Neural cell (in vitro differentiated cells): ENCODE measurements at regions not wholly inside any gene's neighbourhood (a gene's known extent, or its start where the extent isn't known, plus 50 kb on each side); places are given as distances from the start of the nearest gene placed in this dataset.

Source experiments
- H2AFZ ChIP-seq: fragments of 200-600, 300-800 bp; sonication (generic), shearing (Covaris generic); 2 replicates; pipeline ENCODE4 v1.6.0; 2014; ENCODE audit warnings: low read depth, mild to moderate bottlenecking, antibody characterized with exemption, low read length, moderate library complexity
- H3F3A ChIP-seq: fragments of 200-600 bp; shearing (Covaris generic); 2 replicates; pipeline ENCODE4 v1.6.1; 2016; ENCODE audit warnings: mild to moderate bottlenecking, moderate library complexity, mixed read lengths, antibody characterized with exemption, low read length; ENCODE audit not compliant: insufficient read depth, poor library complexity, severe bottlenecking
- H3K27ac ChIP-seq: fragments of 200-600, 300-800 bp; sonication (generic), shearing (Covaris generic); 2 replicates; pipeline ENCODE4 v1.5.1; 2014; ENCODE audit warnings: mild to moderate bottlenecking, low read length, moderate library complexity
- H3K27me3 ChIP-seq: fragments of 300-800, 200-600 bp; sonication (generic), shearing (Covaris generic); 2 replicates; pipeline ENCODE4 v1.6.0; 2014; ENCODE audit warnings: mild to moderate bottlenecking, low read depth, low read length, moderate library complexity; ENCODE audit not compliant: insufficient read depth
- H3K36me3 ChIP-seq: fragments of 300-800, 200-600 bp; sonication (generic), shearing (Covaris generic); 2 replicates; pipeline ENCODE4 v1.5.1; 2014; ENCODE audit warnings: mild to moderate bottlenecking, antibody characterized with exemption, low read length, moderate library complexity; ENCODE audit not compliant: insufficient read depth
- H3K4me2 ChIP-seq: fragments of 300-800, 200-600 bp; sonication (generic), shearing (Covaris generic); 2 replicates; pipeline ENCODE4 v1.6.0; 2014; ENCODE audit warnings: mild to moderate bottlenecking, low read length
- H3K4me3 ChIP-seq: fragments of 300-800, 200-600 bp; sonication (generic), shearing (Covaris generic); 2 replicates; pipeline ENCODE4 v1.5.1; 2014; ENCODE audit warnings: mild to moderate bottlenecking, low read length, moderate library complexity
- H3K79me2 ChIP-seq: fragments of 200-600 bp; shearing (Covaris generic); replicated peaks from 2 replicates; pipeline ENCODE4 v1.6.0; 2014; ENCODE audit warnings: mild to moderate bottlenecking, low read length, moderate library complexity; ENCODE audit not compliant: insufficient read depth
- H3K9ac ChIP-seq: fragments of 300-800, 200-600 bp; sonication (generic), shearing (Covaris generic); 2 replicates; pipeline ENCODE4 v1.6.1; 2016; ENCODE audit warnings: mild to moderate bottlenecking, low read length, mixed read lengths
- H3K9me2 ChIP-seq: fragments of 200-600 bp; shearing (Covaris generic); 2 replicates; pipeline ENCODE4 v1.6.1; 2016; ENCODE audit warnings: mild to moderate bottlenecking, low read length, mixed read lengths; ENCODE audit not compliant: insufficient read depth
- H3K9me3 ChIP-seq: fragments of 200-600, 300-800 bp; sonication (generic), shearing (Covaris generic); 2 replicates; pipeline ENCODE4 v1.6.1; 2016; ENCODE audit warnings: mild to moderate bottlenecking, mixed run types, low read length, moderate library complexity, mixed read lengths
- H4K20me1 ChIP-seq: fragments of 200-600 bp; shearing (Covaris generic); 2 replicates; pipeline ENCODE4 v1.6.1; 2016; ENCODE audit warnings: mild to moderate bottlenecking, mixed run types; ENCODE audit not compliant: insufficient read depth
- EP300 ChIP-seq: fragments of 450-650 bp; conservative IDR thresholded peaks from 2 replicates; pipeline ENCODE4 v1.6.1; 2014; ENCODE audit warnings: antibody characterized with exemption, mild to moderate bottlenecking, moderate library complexity; ENCODE audit not compliant: poor library complexity, severe bottlenecking
- EZH2 ChIP-seq: fragments of 200-600, 300-800 bp; shearing (Covaris generic), sonication (generic); IDR thresholded peaks from 2 replicates; pipeline ENCODE4 v1.6.1; 2014; ENCODE audit warnings: antibody characterized with exemption, low read length, borderline replicate concordance, mild to moderate bottlenecking; ENCODE audit not compliant: insufficient read depth, poor library complexity, severe bottlenecking
- MXI1 ChIP-seq: fragments of 450-650 bp; conservative IDR thresholded peaks from 2 replicates; pipeline ENCODE4 v1.6.1; 2014; ENCODE audit warnings: antibody characterized with exemption, mild to moderate bottlenecking; ENCODE audit not compliant: poor library complexity, severe bottlenecking
- POLR2AphosphoS5 ChIP-seq: IDR thresholded peaks from 2 replicates; pipeline ENCODE4 v1.6.1; 2012
- RAD21 ChIP-seq: fragments of 450-650 bp; conservative IDR thresholded peaks from 2 replicates; pipeline ENCODE4 v1.6.1; 2014; ENCODE audit warnings: antibody characterized with exemption, mild to moderate bottlenecking, moderate library complexity
- SMC3 ChIP-seq: fragments of 450-650 bp; conservative IDR thresholded peaks from 2 replicates; pipeline ENCODE4 v1.6.1; 2014; ENCODE audit warnings: antibody characterized with exemption, mild to moderate bottlenecking, moderate library complexity; ENCODE audit not compliant: poor library complexity
- TAF1 ChIP-seq: IDR thresholded peaks from 2 replicates; pipeline ENCODE4 v1.6.1; 2012; ENCODE audit warnings: low read depth
- TF ChIP-seq, protein P1 (sequence below): fragments of 450-650 bp; IDR thresholded peaks from 2 replicates; pipeline ENCODE4 v1.5.1; 2014; ENCODE audit warnings: antibody characterized with exemption, mild to moderate bottlenecking, moderate library complexity; ENCODE audit not compliant: poor library complexity, severe bottlenecking
- TF ChIP-seq, protein P2 (sequence below): IDR thresholded peaks from 2 replicates; pipeline ENCODE4 v1.6.1; 2012; ENCODE audit warnings: borderline replicate concordance

DNA sequence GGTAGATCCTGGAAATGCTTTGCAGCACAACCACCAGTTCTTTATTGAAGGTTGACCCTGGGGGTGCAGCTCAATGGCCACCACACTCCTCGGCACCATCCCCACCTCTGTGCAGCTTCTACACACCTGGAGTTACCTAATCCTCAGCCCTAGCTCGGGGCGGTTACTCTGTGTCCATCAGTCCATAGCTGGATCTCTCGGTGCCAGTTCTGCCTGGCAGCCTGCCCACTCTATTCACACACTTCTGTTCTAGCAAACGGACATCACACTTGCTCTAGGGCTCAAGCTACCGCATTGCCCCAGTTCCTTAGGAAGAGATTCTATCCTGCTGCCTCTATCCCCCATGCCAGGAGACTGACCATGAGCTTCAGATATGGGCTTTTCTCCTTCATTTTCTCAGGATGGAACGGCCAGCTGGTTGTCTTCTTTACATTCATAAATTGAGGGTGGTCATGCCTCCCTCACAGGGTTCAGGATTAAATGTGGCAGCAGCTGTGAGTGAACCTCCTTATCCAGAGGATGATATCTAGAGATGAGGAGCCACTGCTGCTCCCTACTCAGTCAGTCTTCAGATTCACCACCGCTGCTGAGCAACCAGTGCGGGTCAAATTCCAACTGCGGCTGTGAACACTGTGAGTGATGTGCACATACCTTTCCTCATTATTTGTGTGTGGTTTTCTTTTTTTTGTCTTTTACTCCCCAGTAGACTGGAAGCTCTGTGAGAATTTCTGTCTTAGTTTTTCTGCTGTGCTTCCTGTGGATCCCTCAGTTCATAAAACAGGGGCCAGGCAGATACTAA, 66.9 kb upstream of the TRIB2 start:
- no peak overlapping the region for H3K4me2 ChIP-seq
- H3K4me3 ChIP-seq = no peak overlapping the region

DNA sequence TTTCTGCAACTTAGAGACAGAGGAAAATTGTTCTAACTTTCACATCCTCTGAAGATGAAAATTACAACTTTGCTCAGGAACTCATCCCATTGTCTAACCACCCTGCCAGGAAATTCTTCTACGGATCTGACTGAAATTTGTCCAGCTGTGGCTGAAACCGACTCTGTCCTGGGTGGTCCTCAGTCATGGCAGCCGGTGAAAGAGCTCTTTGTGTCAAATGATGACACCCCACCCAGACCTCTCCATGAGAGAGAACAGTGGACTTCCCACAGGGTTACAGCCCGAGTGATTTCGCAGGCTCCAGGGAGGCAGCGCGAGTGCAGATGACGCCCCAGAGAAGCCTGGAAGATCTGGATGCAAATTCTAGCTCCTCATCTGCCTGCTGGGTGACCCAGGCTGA, 65.1 kb upstream of the TRIB2 start:
- Histone ChIP-seq H3K27ac (no peak overlapping the region), H3K9me3 (no peaks in the 10 kb centered on the region), H3F3A (no peaks in the 10 kb centered on the region), H4K20me1 (no peaks in the 10 kb centered on the region), H2AFZ (no peak overlapping the region), H3K27me3 (no peaks in the 10 kb centered on the region), H3K36me3 (no peaks in the 10 kb centered on the region), H3K4me2 (no peak overlapping the region), H3K9me2 (no peaks in the 10 kb centered on the region), H3K4me3 (no peak overlapping the region), H3K79me2 (no peaks in the 10 kb centered on the region), H3K9ac (no peak overlapping the region)
- TF ChIP-seq, protein P1, sequence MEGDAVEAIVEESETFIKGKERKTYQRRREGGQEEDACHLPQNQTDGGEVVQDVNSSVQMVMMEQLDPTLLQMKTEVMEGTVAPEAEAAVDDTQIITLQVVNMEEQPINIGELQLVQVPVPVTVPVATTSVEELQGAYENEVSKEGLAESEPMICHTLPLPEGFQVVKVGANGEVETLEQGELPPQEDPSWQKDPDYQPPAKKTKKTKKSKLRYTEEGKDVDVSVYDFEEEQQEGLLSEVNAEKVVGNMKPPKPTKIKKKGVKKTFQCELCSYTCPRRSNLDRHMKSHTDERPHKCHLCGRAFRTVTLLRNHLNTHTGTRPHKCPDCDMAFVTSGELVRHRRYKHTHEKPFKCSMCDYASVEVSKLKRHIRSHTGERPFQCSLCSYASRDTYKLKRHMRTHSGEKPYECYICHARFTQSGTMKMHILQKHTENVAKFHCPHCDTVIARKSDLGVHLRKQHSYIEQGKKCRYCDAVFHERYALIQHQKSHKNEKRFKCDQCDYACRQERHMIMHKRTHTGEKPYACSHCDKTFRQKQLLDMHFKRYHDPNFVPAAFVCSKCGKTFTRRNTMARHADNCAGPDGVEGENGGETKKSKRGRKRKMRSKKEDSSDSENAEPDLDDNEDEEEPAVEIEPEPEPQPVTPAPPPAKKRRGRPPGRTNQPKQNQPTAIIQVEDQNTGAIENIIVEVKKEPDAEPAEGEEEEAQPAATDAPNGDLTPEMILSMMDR = no peak
- no peak for TF ChIP-seq EZH2
- TF ChIP-seq, protein P2, sequence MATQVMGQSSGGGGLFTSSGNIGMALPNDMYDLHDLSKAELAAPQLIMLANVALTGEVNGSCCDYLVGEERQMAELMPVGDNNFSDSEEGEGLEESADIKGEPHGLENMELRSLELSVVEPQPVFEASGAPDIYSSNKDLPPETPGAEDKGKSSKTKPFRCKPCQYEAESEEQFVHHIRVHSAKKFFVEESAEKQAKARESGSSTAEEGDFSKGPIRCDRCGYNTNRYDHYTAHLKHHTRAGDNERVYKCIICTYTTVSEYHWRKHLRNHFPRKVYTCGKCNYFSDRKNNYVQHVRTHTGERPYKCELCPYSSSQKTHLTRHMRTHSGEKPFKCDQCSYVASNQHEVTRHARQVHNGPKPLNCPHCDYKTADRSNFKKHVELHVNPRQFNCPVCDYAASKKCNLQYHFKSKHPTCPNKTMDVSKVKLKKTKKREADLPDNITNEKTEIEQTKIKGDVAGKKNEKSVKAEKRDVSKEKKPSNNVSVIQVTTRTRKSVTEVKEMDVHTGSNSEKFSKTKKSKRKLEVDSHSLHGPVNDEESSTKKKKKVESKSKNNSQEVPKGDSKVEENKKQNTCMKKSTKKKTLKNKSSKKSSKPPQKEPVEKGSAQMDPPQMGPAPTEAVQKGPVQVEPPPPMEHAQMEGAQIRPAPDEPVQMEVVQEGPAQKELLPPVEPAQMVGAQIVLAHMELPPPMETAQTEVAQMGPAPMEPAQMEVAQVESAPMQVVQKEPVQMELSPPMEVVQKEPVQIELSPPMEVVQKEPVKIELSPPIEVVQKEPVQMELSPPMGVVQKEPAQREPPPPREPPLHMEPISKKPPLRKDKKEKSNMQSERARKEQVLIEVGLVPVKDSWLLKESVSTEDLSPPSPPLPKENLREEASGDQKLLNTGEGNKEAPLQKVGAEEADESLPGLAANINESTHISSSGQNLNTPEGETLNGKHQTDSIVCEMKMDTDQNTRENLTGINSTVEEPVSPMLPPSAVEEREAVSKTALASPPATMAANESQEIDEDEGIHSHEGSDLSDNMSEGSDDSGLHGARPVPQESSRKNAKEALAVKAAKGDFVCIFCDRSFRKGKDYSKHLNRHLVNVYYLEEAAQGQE = no peak
- no peak for TF ChIP-seq EP300
- no peak for TF ChIP-seq POLR2AphosphoS5
- TF ChIP-seq SMC3 = no peak
- TF ChIP-seq TAF1 = no peak

More for the DNA sequence above, 66.9 kb upstream of the TRIB2 start:
- Histone ChIP-seq H2AFZ (no peak overlapping the region), H3K27ac (no peak overlapping the region), H3K36me3 (no peaks in the 10 kb centered on the region), H3K9me3 (no peaks in the 10 kb centered on the region), H3K79me2 (no peaks in the 10 kb centered on the region), H3K9ac (no peak overlapping the region), H3F3A (no peaks in the 10 kb centered on the region), H4K20me1 (no peaks in the 10 kb centered on the region), H3K27me3 (no peaks in the 10 kb centered on the region), H3K9me2 (no peaks in the 10 kb centered on the region)
- TF ChIP-seq EP300 = no peak
- TF ChIP-seq SMC3 = no peak
- TF ChIP-seq POLR2AphosphoS5 = no peak
- no peak for TF ChIP-seq RAD21
- TF ChIP-seq, protein P2 = no peak
- TF ChIP-seq, protein P1 = no peak
- no peak for TF ChIP-seq MXI1
- TF ChIP-seq TAF1 = no peak
- no peak for TF ChIP-seq EZH2
